Stomach (tissue), 4 donors: ENCODE measurements at regions not wholly inside any gene's neighbourhood (a gene's known extent, or its start where the extent isn't known, plus 50 kb on each side); places are given as distances from the start of the nearest gene placed in this dataset.

Source experiments
- EP300 ChIP-seq: sonication (generic); formaldehyde crosslinking; IDR thresholded peaks from one replicate; pipeline ENCODE4 v1.6.1; 2017; ENCODE audit warnings: antibody characterized with exemption
- POLR2A ChIP-seq, 4 donors: fragments of 450-650 bp; IDR thresholded peaks; one replicate each; pipeline ENCODE4 v1.6.1; 2016; ENCODE audit warnings: antibody characterized with exemption in 4 of 4, control low read depth in 2 of 4, mild to moderate bottlenecking in 1 of 4, moderate library complexity in 1 of 4
- POLR2AphosphoS5 ChIP-seq, 3 donors: sonication (generic); formaldehyde crosslinking; IDR thresholded peaks; one replicate each; pipeline ENCODE4 v1.6.1; 2016; ENCODE audit warnings: antibody characterized with exemption in 3 of 3
- TF ChIP-seq, protein P1 (sequence below), 7 experiments: fragments of 450-650 bp in 4 of 7; fragments of 200-600 bp in 3 of 7; sonication (generic) in 3 of 7; IDR thresholded peaks; one replicate each; pipeline ENCODE4 v1.5.1; 2016 to 2019; ENCODE audit warnings: antibody characterized with exemption in 7 of 7, control low read depth in 2 of 7, mild to moderate bottlenecking in 1 of 7

GRCh38 chr11:135046986-135047385 is 634.9 kb upstream of the B3GAT1 start:
- TF ChIP-seq, protein P1, sequence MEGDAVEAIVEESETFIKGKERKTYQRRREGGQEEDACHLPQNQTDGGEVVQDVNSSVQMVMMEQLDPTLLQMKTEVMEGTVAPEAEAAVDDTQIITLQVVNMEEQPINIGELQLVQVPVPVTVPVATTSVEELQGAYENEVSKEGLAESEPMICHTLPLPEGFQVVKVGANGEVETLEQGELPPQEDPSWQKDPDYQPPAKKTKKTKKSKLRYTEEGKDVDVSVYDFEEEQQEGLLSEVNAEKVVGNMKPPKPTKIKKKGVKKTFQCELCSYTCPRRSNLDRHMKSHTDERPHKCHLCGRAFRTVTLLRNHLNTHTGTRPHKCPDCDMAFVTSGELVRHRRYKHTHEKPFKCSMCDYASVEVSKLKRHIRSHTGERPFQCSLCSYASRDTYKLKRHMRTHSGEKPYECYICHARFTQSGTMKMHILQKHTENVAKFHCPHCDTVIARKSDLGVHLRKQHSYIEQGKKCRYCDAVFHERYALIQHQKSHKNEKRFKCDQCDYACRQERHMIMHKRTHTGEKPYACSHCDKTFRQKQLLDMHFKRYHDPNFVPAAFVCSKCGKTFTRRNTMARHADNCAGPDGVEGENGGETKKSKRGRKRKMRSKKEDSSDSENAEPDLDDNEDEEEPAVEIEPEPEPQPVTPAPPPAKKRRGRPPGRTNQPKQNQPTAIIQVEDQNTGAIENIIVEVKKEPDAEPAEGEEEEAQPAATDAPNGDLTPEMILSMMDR (IDR thresholded peaks at IDR 0.05): no peak
- TF ChIP-seq POLR2AphosphoS5 (IDR thresholded peaks at IDR 0.05): no peak
- no peak for TF ChIP-seq POLR2A (IDR thresholded peaks at IDR 0.05)
- TF ChIP-seq EP300: no peak
